ENCODE measurements at regions not wholly inside any gene's neighbourhood (a gene's known extent, or its start where the extent isn't known, plus 50 kb on each side); places are given as distances from the start of the nearest gene placed in this dataset.
"Not testable (repeated sequence)": the region's sequence is repeated elsewhere in the genome, so short reads cannot be mapped to it uniquely, and the experiment has no call there.

- DNase-seq: peak; percentile 83
Observed at GRCh38 chr7:119175911-119176627, 951.6 kb downstream of the ANKRD7 start.

GRCh38 chr7:119177863-119178262, 953.4 kb downstream of the ANKRD7 start:
- DNase-seq: no peak

- DNase-seq: no peak
Observed at GRCh38 chr7:119184124-119184788, 959.8 kb downstream of the ANKRD7 start.

GRCh38 chr7:119196183-119196582, 971.7 kb downstream of the ANKRD7 start:
- no peak for DNase-seq

- DNase-seq: no peak
Observed at GRCh38 chr7:119197172-119197876, 972.8 kb downstream of the ANKRD7 start.

- peak; percentile 79 for DNase-seq
Observed at GRCh38 chr7:119197877-119198527, 973.5 kb downstream of the ANKRD7 start.

GRCh38 chr7:119219663-119220062, 995.2 kb downstream of the ANKRD7 start:
- no peak for DNase-seq

- DNase-seq: no peak
Observed at GRCh38 chr7:119223930-119224329, 999.4 kb downstream of the ANKRD7 start.

GRCh38 chr7:119228482-119228881, 1004.0 kb downstream of the ANKRD7 start:
- DNase-seq: no peak

- no peak for DNase-seq
Observed at GRCh38 chr7:119232091-119232490, 1007.6 kb downstream of the ANKRD7 start.

GRCh38 chr7:119233015-119233414, 1008.5 kb downstream of the ANKRD7 start:
- no peak for DNase-seq

GRCh38 chr7:119252962-119253361, 1020.0 kb upstream of the KCND2 start:
- no peak for DNase-seq

- no peak for DNase-seq
Observed at GRCh38 chr7:119254742-119255141, 1018.2 kb upstream of the KCND2 start.

GRCh38 chr7:119256001-119256400, 1017.0 kb upstream of the KCND2 start:
- DNase-seq: no peak

- DNase-seq: peak; percentile 28
Observed at GRCh38 chr7:119256446-119257131, 1016.4 kb upstream of the KCND2 start.

- DNase-seq: not testable (repeated sequence)
Observed at GRCh38 chr7:119266790-119267189, 1006.2 kb upstream of the KCND2 start.

GRCh38 chr7:119270045-119270464, 1002.9 kb upstream of the KCND2 start:
- DNase-seq: peak; percentile 75

GRCh38 chr7:119270644-119271043, 1002.3 kb upstream of the KCND2 start:
- no peak for DNase-seq

- no peak for DNase-seq
Observed at GRCh38 chr7:119271147-119271779, 1001.7 kb upstream of the KCND2 start.

GRCh38 chr7:119281181-119281846, 991.7 kb upstream of the KCND2 start:
- no peak for DNase-seq

GRCh38 chr7:119283353-119283752, 989.6 kb upstream of the KCND2 start:
- DNase-seq: no peak

- no peak for DNase-seq
Observed at GRCh38 chr7:119288416-119288815, 984.6 kb upstream of the KCND2 start.
